HepG2 (cell line): ENCODE measurements at regions not wholly inside any gene's neighbourhood (a gene's known extent, or its start where the extent isn't known, plus 50 kb on each side); places are given as distances from the start of the nearest gene placed in this dataset.

Source experiments
- CEBPB ChIP-seq: IDR thresholded peaks from 2 replicates; pipeline ENCODE4 v1.6.1; 2011; ENCODE audit warnings: low read depth, low read length, improper control_type of control experiment, borderline replicate concordance
- CENPBD1 ChIP-seq: sonication (generic); formaldehyde crosslinking; IDR thresholded peaks from 2 replicates; pipeline ENCODE4 v1.8.0; 2022; ENCODE audit warnings: missing genetic modification reagents, low read depth, mild to moderate bottlenecking, borderline replicate concordance
- DNMT1 ChIP-seq: sonication (generic); formaldehyde crosslinking; IDR thresholded peaks from 2 replicates; pipeline ENCODE4 v1.5.1; 2020; ENCODE audit warnings: mild to moderate bottlenecking, missing genetic modification reagents
- ELK4 ChIP-seq: sonication (generic); formaldehyde crosslinking; IDR thresholded peaks from 2 replicates; pipeline ENCODE4 v1.9.0; 2021; ENCODE audit warnings: missing genetic modification reagents, borderline replicate concordance
- FUBP1 ChIP-seq: sonication (generic); formaldehyde crosslinking; IDR thresholded peaks from 2 replicates; pipeline ENCODE4 v1.5.1; 2020; ENCODE audit warnings: missing genetic modification reagents, mild to moderate bottlenecking, borderline replicate concordance
- GPN1 ChIP-seq: sonication (generic); formaldehyde crosslinking; IDR thresholded peaks from 2 replicates; pipeline ENCODE4 v1.5.1; 2020; ENCODE audit warnings: missing genetic modification reagents, borderline replicate concordance
- HDAC1 ChIP-seq: sonication (generic); formaldehyde crosslinking; IDR thresholded peaks from 2 replicates; pipeline ENCODE4 v1.5.1; 2020; ENCODE audit warnings: mild to moderate bottlenecking, missing genetic modification reagents
- NR2F6 ChIP-seq, 2 experiments: IDR thresholded peaks; 2 replicates each; pipeline ENCODE4 v1.6.1; 2016; ENCODE audit warnings: antibody characterized with exemption in 1 of 2, mild to moderate bottlenecking in 1 of 2
- PRPF4 ChIP-seq: fragments of 200-400 bp; formaldehyde crosslinking; IDR thresholded peaks from 2 replicates; pipeline ENCODE4 v1.6.1; 2016; ENCODE audit warnings: low read length, low read depth; ENCODE audit not compliant: poor library complexity, severe bottlenecking
- RFX3 ChIP-seq: IDR thresholded peaks from 2 replicates; pipeline ENCODE4 v1.6.1; 2016; ENCODE audit warnings: missing biosample characterization, missing genetic modification reagents
- RFXANK ChIP-seq: IDR thresholded peaks from 2 replicates; pipeline ENCODE4 v1.6.1; 2016
- TARDBP ChIP-seq: sonication (generic); formaldehyde crosslinking; IDR thresholded peaks from 2 replicates; pipeline ENCODE4 v1.8.0; 2022; ENCODE audit warnings: mild to moderate bottlenecking, missing genetic modification reagents
- TEAD2 ChIP-seq: sonication (generic); formaldehyde crosslinking; IDR thresholded peaks from 2 replicates; pipeline ENCODE4 v1.9.0; 2021; ENCODE audit warnings: missing genetic modification reagents
- TFDP2 ChIP-seq: sonication (generic); formaldehyde crosslinking; IDR thresholded peaks from 2 replicates; pipeline ENCODE4 v1.4.0; 2020; ENCODE audit warnings: missing genetic modification reagents
- ZNF569 ChIP-seq: sonication (generic); formaldehyde crosslinking; IDR thresholded peaks from 2 replicates; pipeline ENCODE4 v1.5.0; 2020; ENCODE audit warnings: mild to moderate bottlenecking, missing genetic modification reagents, moderate library complexity, borderline replicate concordance
- ZNF713 ChIP-seq: sonication (generic); formaldehyde crosslinking; IDR thresholded peaks from 2 replicates; pipeline ENCODE4 v1.4.0; 2020; ENCODE audit warnings: mild to moderate bottlenecking, missing genetic modification reagents
- ZNF768 ChIP-seq: sonication (generic); formaldehyde crosslinking; IDR thresholded peaks from 2 replicates; pipeline ENCODE4 v1.4.0; 2020; ENCODE audit warnings: missing genetic modification reagents
- TF ChIP-seq, protein P1 (sequence below): sonication (generic); formaldehyde crosslinking; IDR thresholded peaks from 2 replicates; pipeline ENCODE4 v1.4.0; 2020; ENCODE audit warnings: mild to moderate bottlenecking, missing genetic modification reagents
- TF ChIP-seq, protein P2 (sequence below): IDR thresholded peaks from 2 replicates; pipeline ENCODE4 v1.6.1; 2016; ENCODE audit warnings: low read depth

- TF ChIP-seq ELK4 = no peak
- TF ChIP-seq PRPF4 = no peak
- TF ChIP-seq ZNF768 (CRISPR knock-in tag) = no peak
- no peak for TF ChIP-seq DNMT1 (CRISPR knock-in tag)
- TF ChIP-seq ZNF569 (CRISPR knock-in tag) = no peak
- TF ChIP-seq TFDP2 (CRISPR knock-in tag) = no peak
- TF ChIP-seq, protein P1, sequence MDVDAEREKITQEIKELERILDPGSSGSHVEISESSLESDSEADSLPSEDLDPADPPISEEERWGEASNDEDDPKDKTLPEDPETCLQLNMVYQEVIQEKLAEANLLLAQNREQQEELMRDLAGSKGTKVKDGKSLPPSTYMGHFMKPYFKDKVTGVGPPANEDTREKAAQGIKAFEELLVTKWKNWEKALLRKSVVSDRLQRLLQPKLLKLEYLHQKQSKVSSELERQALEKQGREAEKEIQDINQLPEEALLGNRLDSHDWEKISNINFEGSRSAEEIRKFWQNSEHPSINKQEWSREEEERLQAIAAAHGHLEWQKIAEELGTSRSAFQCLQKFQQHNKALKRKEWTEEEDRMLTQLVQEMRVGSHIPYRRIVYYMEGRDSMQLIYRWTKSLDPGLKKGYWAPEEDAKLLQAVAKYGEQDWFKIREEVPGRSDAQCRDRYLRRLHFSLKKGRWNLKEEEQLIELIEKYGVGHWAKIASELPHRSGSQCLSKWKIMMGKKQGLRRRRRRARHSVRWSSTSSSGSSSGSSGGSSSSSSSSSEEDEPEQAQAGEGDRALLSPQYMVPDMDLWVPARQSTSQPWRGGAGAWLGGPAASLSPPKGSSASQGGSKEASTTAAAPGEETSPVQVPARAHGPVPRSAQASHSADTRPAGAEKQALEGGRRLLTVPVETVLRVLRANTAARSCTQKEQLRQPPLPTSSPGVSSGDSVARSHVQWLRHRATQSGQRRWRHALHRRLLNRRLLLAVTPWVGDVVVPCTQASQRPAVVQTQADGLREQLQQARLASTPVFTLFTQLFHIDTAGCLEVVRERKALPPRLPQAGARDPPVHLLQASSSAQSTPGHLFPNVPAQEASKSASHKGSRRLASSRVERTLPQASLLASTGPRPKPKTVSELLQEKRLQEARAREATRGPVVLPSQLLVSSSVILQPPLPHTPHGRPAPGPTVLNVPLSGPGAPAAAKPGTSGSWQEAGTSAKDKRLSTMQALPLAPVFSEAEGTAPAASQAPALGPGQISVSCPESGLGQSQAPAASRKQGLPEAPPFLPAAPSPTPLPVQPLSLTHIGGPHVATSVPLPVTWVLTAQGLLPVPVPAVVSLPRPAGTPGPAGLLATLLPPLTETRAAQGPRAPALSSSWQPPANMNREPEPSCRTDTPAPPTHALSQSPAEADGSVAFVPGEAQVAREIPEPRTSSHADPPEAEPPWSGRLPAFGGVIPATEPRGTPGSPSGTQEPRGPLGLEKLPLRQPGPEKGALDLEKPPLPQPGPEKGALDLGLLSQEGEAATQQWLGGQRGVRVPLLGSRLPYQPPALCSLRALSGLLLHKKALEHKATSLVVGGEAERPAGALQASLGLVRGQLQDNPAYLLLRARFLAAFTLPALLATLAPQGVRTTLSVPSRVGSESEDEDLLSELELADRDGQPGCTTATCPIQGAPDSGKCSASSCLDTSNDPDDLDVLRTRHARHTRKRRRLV (CRISPR knock-in tag) = no peak
- no peak for TF ChIP-seq TEAD2 (CRISPR knock-in tag)
- no peak for TF ChIP-seq CENPBD1 (CRISPR knock-in tag)
- TF ChIP-seq, protein P2, sequence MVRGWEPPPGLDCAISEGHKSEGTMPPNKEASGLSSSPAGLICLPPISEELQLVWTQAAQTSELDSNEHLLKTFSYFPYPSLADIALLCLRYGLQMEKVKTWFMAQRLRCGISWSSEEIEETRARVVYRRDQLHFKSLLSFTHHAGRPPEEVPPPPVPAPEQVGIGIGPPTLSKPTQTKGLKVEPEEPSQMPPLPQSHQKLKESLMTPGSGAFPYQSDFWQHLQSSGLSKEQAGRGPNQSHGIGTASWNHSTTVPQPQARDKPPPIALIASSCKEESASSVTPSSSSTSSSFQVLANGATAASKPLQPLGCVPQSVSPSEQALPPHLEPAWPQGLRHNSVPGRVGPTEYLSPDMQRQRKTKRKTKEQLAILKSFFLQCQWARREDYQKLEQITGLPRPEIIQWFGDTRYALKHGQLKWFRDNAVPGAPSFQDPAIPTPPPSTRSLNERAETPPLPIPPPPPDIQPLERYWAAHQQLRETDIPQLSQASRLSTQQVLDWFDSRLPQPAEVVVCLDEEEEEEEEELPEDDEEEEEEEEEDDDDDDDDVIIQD (CRISPR knock-in tag) = peak; percentile 12
- TF ChIP-seq GPN1 (CRISPR knock-in tag) = no peak
- TF ChIP-seq RFX3 (CRISPR knock-in tag) = no peak
- TF ChIP-seq FUBP1 (CRISPR knock-in tag) = no peak
- TF ChIP-seq NR2F6 (IDR thresholded peaks at IDR 0.05) = peak; percentile 63; the same call in 1 of the 2 replicates
- TF ChIP-seq NR2F6 (CRISPR knock-in tag; IDR thresholded peaks at IDR 0.05) = 0 out of 2 replicates have a peak, but pooled peaks have one; percentile 10
- no peak for TF ChIP-seq ZNF713 (CRISPR knock-in tag)
- 0 out of 2 replicates have a peak, but pooled peaks have one; percentile 24 for TF ChIP-seq TARDBP (CRISPR knock-in tag)
- no peak for TF ChIP-seq HDAC1 (CRISPR knock-in tag)
- TF ChIP-seq CEBPB = peak; percentile 17; the same call in 1 of the 2 replicates
- no peak for TF ChIP-seq RFXANK (CRISPR knock-in tag)
Measured at GRCh38 chr12:46664761-46665287, 161.0 kb downstream of the SLC38A4 start (continued).
